Stomach (tissue), 4 donors: ENCODE measurements at regions not wholly inside any gene's neighbourhood (a gene's known extent, or its start where the extent isn't known, plus 50 kb on each side); places are given as distances from the start of the nearest gene placed in this dataset.

Source experiments
- CTCF ChIP-seq, 7 experiments: fragments of 450-650 bp in 4 of 7; fragments of 200-600 bp in 3 of 7; sonication (generic) in 3 of 7; IDR thresholded peaks; one replicate each; pipeline ENCODE4 v1.5.1; 2016 to 2019; ENCODE audit warnings: antibody characterized with exemption in 7 of 7, control low read depth in 2 of 7, mild to moderate bottlenecking in 1 of 7
- POLR2A ChIP-seq, 4 donors: fragments of 450-650 bp; IDR thresholded peaks; one replicate each; pipeline ENCODE4 v1.6.1; 2016; ENCODE audit warnings: antibody characterized with exemption in 4 of 4, control low read depth in 2 of 4, mild to moderate bottlenecking in 1 of 4, moderate library complexity in 1 of 4

DNA sequence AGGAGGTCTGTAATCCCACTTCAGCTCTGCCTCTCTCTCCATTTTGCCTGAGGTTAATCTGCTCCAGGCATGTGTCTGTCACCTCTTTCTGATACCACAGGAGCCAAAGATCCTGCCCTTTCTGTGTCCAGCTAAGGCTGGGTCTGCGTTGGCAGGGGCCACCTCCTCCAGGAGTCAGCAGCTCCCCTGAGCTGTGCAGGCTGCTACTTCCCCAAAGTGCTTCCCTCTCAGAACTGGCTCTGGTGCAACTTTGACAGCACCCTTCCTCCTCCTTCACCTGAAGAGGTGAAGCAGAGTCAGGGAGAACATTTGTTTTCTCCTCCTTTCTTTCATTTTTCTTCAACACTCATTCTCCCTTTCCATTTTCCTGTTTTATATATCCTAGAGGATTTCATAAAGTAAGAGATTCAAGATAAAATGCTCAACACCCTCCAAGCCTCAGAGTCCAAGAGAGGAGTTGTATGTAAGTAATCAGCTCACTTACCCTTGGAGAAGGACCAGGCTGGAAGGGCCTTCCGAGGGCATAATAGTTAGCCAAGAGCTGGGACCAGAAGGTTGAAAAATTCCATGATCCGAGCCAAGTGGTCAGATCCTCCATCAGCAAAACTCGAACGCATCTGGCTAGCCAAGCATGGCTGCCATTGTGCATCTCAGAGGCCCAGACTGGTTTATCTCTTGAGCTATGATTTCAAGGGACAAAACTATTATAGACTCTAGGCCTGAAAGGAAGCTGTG, 257.3 kb downstream of the PTEN start:
- no peak for TF ChIP-seq CTCF (IDR thresholded peaks at IDR 0.05)
- TF ChIP-seq POLR2A (IDR thresholded peaks at IDR 0.05): no peak
